H1 (cell line): ENCODE measurements at regions not wholly inside any gene's neighbourhood (a gene's known extent, or its start where the extent isn't known, plus 50 kb on each side); places are given as distances from the start of the nearest gene placed in this dataset.

ENCODE experiments used
- CTCF ChIA-PET: fragments of 300-600 bp; sonication (Branson Sonifier 250); formaldehyde crosslinking; loops from one replicate; lab custom pipeline; 2021; ENCODE audit not compliant: partially characterized antibody; lab: Charles Lee
- POLR2A ChIA-PET: fragments of 300-600 bp; sonication (Branson Sonifier 250); formaldehyde crosslinking; loops from one replicate; lab custom pipeline; 2021; ENCODE audit warnings: inconsistent platforms; ENCODE audit not compliant: partially characterized antibody; lab: Charles Lee
- DNase-seq, 2 experiments: peaks; one replicate each; pipeline versions ENCODE4 v3.0.0 to v3.0.0-alpha.2; 2010 to 2022; ENCODE audit warnings: low spot score in 2 of 2, low read depth in 1 of 2, mixed read lengths in 1 of 2
- FAIRE-seq: peaks from 2 replicates; lab custom pipeline; 2011; peaks lifted over from hg19 to GRCh38; lab: Jason Lieb, UNC
- H2AFZ ChIP-seq: 2 replicates; pipeline ENCODE4 v1.8.1; 2012; ENCODE audit warnings: low read length, inconsistent platforms
- H2AK5ac ChIP-seq: 2 replicates; pipeline ENCODE4 v1.6.1; 2013; ENCODE audit warnings: low read depth, low read length
- H2BK120ac ChIP-seq: replicated peaks from 2 replicates; pipeline ENCODE3; 2013; ENCODE audit warnings: low read depth, low read length, inconsistent platforms
- H2BK12ac ChIP-seq: 2 replicates; pipeline ENCODE4 v1.6.1; 2013; ENCODE audit warnings: low read depth, low read length
- H2BK15ac ChIP-seq: 2 replicates; pipeline ENCODE4 v1.6.1; 2013; ENCODE audit warnings: low read length
- H2BK20ac ChIP-seq: 2 replicates; pipeline ENCODE4 v1.6.1; 2013; ENCODE audit warnings: low read length
- H2BK5ac ChIP-seq: 2 replicates; pipeline ENCODE4 v1.6.1; 2013; ENCODE audit warnings: low read depth, low read length
- H3K14ac ChIP-seq: 2 replicates; pipeline ENCODE4 v1.6.1; 2013; ENCODE audit warnings: inconsistent platforms; ENCODE audit not compliant: insufficient read length
- H3K18ac ChIP-seq: 2 replicates; pipeline ENCODE4 v1.6.1; 2013; ENCODE audit warnings: low read length; ENCODE audit errors: extremely low read depth
- H3K23ac ChIP-seq: 2 replicates; pipeline ENCODE4 v1.6.1; 2013; ENCODE audit warnings: inconsistent platforms; ENCODE audit not compliant: insufficient read length
- H3K23me2 ChIP-seq: 2 replicates; pipeline ENCODE4 v1.6.1; 2013; ENCODE audit warnings: low read depth, low read length
- H3K27ac ChIP-seq: 2 replicates; pipeline ENCODE4 v1.6.1; 2011; ENCODE audit warnings: low read depth, low read length, inconsistent platforms
- H3K27me3 ChIP-seq, 4 experiments: replicated peaks in 1 of 4; 1 replicate in 1 of 4; 2 replicates in 3 of 4; pipeline versions ENCODE4 v1.6.1 to v1.8.1; 2011 to 2013; ENCODE audit warnings: low read length in 3 of 4, mild to moderate bottlenecking in 3 of 4, inconsistent platforms in 2 of 4, mixed read lengths in 2 of 4, moderate library complexity in 1 of 4; ENCODE audit not compliant: control insufficient read depth in 3 of 4, insufficient read depth in 3 of 4; ENCODE audit errors: extremely low read depth in 1 of 4
- H3K36me3 ChIP-seq, 4 experiments: 2 replicates each; pipeline versions ENCODE4 v1.6.1 to v1.8.1; 2011 to 2013; ENCODE audit warnings: mild to moderate bottlenecking in 4 of 4, low read length in 3 of 4, moderate library complexity in 2 of 4, control low read depth in 1 of 4, inconsistent platforms in 1 of 4; ENCODE audit not compliant: insufficient read depth in 4 of 4, control insufficient read depth in 2 of 4
- H3K4ac ChIP-seq: replicated peaks from 2 replicates; pipeline ENCODE3; 2013; ENCODE audit warnings: low read length, low read depth, mixed read lengths, inconsistent platforms; ENCODE audit not compliant: insufficient read length
- H3K4me1 ChIP-seq, 4 experiments: replicated peaks in 1 of 4; 1 replicate in 1 of 4; 2 replicates in 3 of 4; pipeline versions ENCODE4 v1.6.1 to v1.8.1; 2011 to 2013; ENCODE audit warnings: low read length in 3 of 4, inconsistent platforms in 2 of 4, mixed read lengths in 1 of 4; ENCODE audit not compliant: insufficient read depth in 4 of 4, control insufficient read depth in 3 of 4
- H3K4me2 ChIP-seq, 2 experiments: 2 replicates each; pipeline versions ENCODE4 v1.6.1 to v1.8.1; 2011 to 2013; ENCODE audit warnings: low read depth in 2 of 2, low read length in 2 of 2, control low read depth in 1 of 2, inconsistent platforms in 1 of 2, mild to moderate bottlenecking in 1 of 2; ENCODE audit not compliant: insufficient read depth in 1 of 2
- H3K4me3 ChIP-seq, 4 experiments: fragments of 200-600, 300-600 bp in 1 of 4; sonication (generic), shearing (Covaris generic), sonication (Bioruptor Twin) in 1 of 4; 2 replicates each; pipeline versions ENCODE4 v1.5.1 to v1.8.1; 2011 to 2016; ENCODE audit warnings: low read length in 4 of 4, low read depth in 3 of 4, control low read depth in 2 of 4, inconsistent platforms in 2 of 4, mild to moderate bottlenecking in 2 of 4, mixed read lengths in 1 of 4, moderate library complexity in 1 of 4; ENCODE audit not compliant: insufficient read depth in 2 of 4; ENCODE audit errors: extremely low read depth in 1 of 4
- H3K56ac ChIP-seq: replicated peaks from 2 replicates; pipeline ENCODE3; 2013; ENCODE audit warnings: low read depth, mild to moderate bottlenecking, mixed read lengths, low read length, inconsistent platforms; ENCODE audit not compliant: insufficient read length
- H3K79me1 ChIP-seq: 2 replicates; pipeline ENCODE4 v1.6.1; 2013; ENCODE audit warnings: low read depth, low read length, control low read depth
- H3K79me2 ChIP-seq, 2 experiments: 2 replicates each; pipeline versions ENCODE4 v1.6.1 to v1.8.1; 2012 to 2013; ENCODE audit warnings: low read length in 2 of 2, mild to moderate bottlenecking in 2 of 2, inconsistent platforms in 1 of 2; ENCODE audit not compliant: insufficient read depth in 2 of 2, control insufficient read depth in 1 of 2
- H3K9ac ChIP-seq, 4 experiments: replicated peaks in 1 of 4; 1 replicate in 1 of 4; 2 replicates in 3 of 4; pipeline versions ENCODE4 v1.6.1 to v1.8.1; 2011 to 2013; ENCODE audit warnings: low read depth in 3 of 4, low read length in 3 of 4, control low read depth in 2 of 4, mild to moderate bottlenecking in 2 of 4, moderate library complexity in 2 of 4, inconsistent platforms in 1 of 4; ENCODE audit errors: extremely low read depth in 1 of 4
- H3K9me3 ChIP-seq, 2 experiments: 2 replicates each; pipeline versions ENCODE4 v1.6.1 to v1.8.1; 2012 to 2013; ENCODE audit warnings: mild to moderate bottlenecking in 2 of 2, moderate library complexity in 2 of 2, control low read depth in 1 of 2, inconsistent platforms in 1 of 2, low read depth in 1 of 2, low read length in 1 of 2, mixed read lengths in 1 of 2; ENCODE audit not compliant: insufficient read depth in 2 of 2
- H4K20me1 ChIP-seq, 2 experiments: replicated peaks in 1 of 2; 2 replicates each; pipeline versions ENCODE3 to v1.8.1; 2011 to 2013; ENCODE audit warnings: inconsistent platforms in 2 of 2, low read length in 2 of 2, mild to moderate bottlenecking in 1 of 2; ENCODE audit not compliant: insufficient read depth in 2 of 2, control insufficient read depth in 1 of 2
- H4K5ac ChIP-seq: 2 replicates; pipeline ENCODE4 v1.6.1; 2013; ENCODE audit warnings: low read length, low read depth, mixed read lengths, inconsistent platforms; ENCODE audit not compliant: insufficient read length
- H4K8ac ChIP-seq: 2 replicates; pipeline ENCODE4 v1.8.0; 2013; ENCODE audit warnings: mild to moderate bottlenecking, moderate library complexity, low read length, inconsistent platforms; ENCODE audit not compliant: insufficient read depth; ENCODE audit errors: extremely low read depth
- H4K91ac ChIP-seq: replicated peaks from 2 replicates; pipeline ENCODE3; 2013; ENCODE audit warnings: low read length, mixed read lengths, inconsistent platforms; ENCODE audit not compliant: insufficient read length
- ATF2 ChIP-seq: IDR thresholded peaks from 2 replicates; pipeline ENCODE4 v1.6.1; 2012; ENCODE audit warnings: low read length, inconsistent platforms
- BCL11A ChIP-seq, 2 experiments: IDR thresholded peaks; one replicate each; pipeline ENCODE4 v1.6.1; 2011; ENCODE audit warnings: low read depth in 2 of 2, low read length in 2 of 2, mild to moderate bottlenecking in 2 of 2
- CHD1 ChIP-seq: IDR thresholded peaks from 2 replicates; pipeline ENCODE4 v1.6.1; 2012; ENCODE audit warnings: low read depth, low read length, improper control_type of control experiment
- EGR1 ChIP-seq: IDR thresholded peaks from 2 replicates; pipeline ENCODE4 v1.6.1; 2011; ENCODE audit warnings: low read depth, low read length, borderline replicate concordance
- EZH2 ChIP-seq: fragments of 200-600 bp; sonication (generic); IDR thresholded peaks from 2 replicates; pipeline ENCODE4 v1.7.1; 2012; ENCODE audit warnings: low read depth, mild to moderate bottlenecking, moderate library complexity, low read length, inconsistent platforms; ENCODE audit not compliant: severe bottlenecking
- GTF2F1 ChIP-seq: IDR thresholded peaks from 2 replicates; pipeline ENCODE4 v1.6.1; 2012; ENCODE audit warnings: low read depth, low read length, improper control_type of control experiment, borderline replicate concordance
- KDM4A ChIP-seq: IDR thresholded peaks from one replicate; pipeline ENCODE4 v1.7.1; 2012; ENCODE audit warnings: low read depth, mild to moderate bottlenecking, moderate library complexity, low read length, inconsistent platforms; ENCODE audit not compliant: severe bottlenecking
- PHF8 ChIP-seq: fragments of 200-600 bp; sonication (generic); conservative IDR thresholded peaks from 2 replicates; pipeline ENCODE4 v1.7.1; 2012; ENCODE audit warnings: low read depth, mild to moderate bottlenecking, inconsistent platforms, low read length, moderate library complexity
- SAP30 ChIP-seq: fragments of 300-600 bp; sonication (generic); IDR thresholded peaks from 2 replicates; pipeline ENCODE4 v1.7.1; 2012; ENCODE audit warnings: low read length, moderate library complexity, mild to moderate bottlenecking, inconsistent platforms; ENCODE audit not compliant: insufficient read depth, insufficient replicate concordance
- SIN3A ChIP-seq, 2 experiments: IDR thresholded peaks in 1 of 2; conservative IDR thresholded peaks in 1 of 2; 2 replicates each; pipeline ENCODE4 v1.6.1; 2011 to 2012; ENCODE audit warnings: low read length in 2 of 2, improper control_type of control experiment in 1 of 2, low read depth in 1 of 2, mild to moderate bottlenecking in 1 of 2
- SIRT6 ChIP-seq: IDR thresholded peaks from one replicate; pipeline ENCODE4 v1.7.1; 2012; ENCODE audit warnings: low read length, inconsistent platforms
- SP1 ChIP-seq: IDR thresholded peaks from 2 replicates; pipeline ENCODE4 v1.6.1; 2011; ENCODE audit warnings: low read depth, low read length
- WGBS, 2 experiments: shearing (Covaris generic) in 1 of 2; methylation state at CpG; one replicate each; pipeline versions ENCODE4 v1.1.6 to v1.1.7; 2013 to 2015; ENCODE audit warnings: low lambda C conversion rate in 2 of 2, mixed read lengths in 2 of 2, inconsistent platforms in 1 of 2, low coverage in 1 of 2, missing lambda C conversion rate in 1 of 2; ENCODE audit not compliant: insufficient replicate concordance in 2 of 2, insufficient coverage in 1 of 2, insufficient read length in 1 of 2; ENCODE audit errors: extremely low coverage in 1 of 2, missing lambda C conversion rate in 1 of 2; 5-methylcytosine and 5-hydroxymethylcytosine counted together

DNA sequence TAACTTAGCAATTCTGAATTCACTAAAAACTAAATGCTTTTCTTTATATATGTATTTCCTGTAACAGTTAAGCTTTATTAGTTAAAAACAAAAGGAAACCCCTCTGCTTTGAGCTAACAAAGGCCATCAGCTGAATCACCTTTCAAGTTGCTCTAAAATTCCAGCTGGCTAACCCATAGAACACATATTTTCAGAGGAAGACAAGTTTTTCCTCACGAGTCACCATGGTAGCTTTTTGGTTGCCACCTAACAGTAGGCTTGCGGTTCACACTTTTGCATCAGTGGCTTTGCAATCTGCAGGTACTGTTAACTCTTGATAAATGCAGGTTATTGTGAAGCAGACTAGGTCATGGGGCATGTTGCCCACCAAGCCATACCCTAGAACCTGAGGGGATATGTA lies 57.6 kb upstream of the IRX5 start:
- no peak overlapping the region for H3K4me2 ChIP-seq
- TF ChIP-seq SIN3A (conservative IDR thresholded peaks at IDR 0.05 in 1 of 2, IDR thresholded peaks at IDR 0.05 in 1 of 2; ENCODE audit: low read depth in 1 of 2, low read length in 2 of 2) (no peak), GTF2F1 (no peak), SAP30 (no peak), EZH2 (no peak), ATF2 (no peak), EGR1 (no peak), SIRT6 (no peak), PHF8 (no peak), BCL11A (IDR thresholded peaks at IDR 0.05; ENCODE audit: low read depth in 2 of 2, low read length in 2 of 2) (no peak), CHD1 (no peak), KDM4A (no peak), SP1 (no peak)
- H3K27me3 ChIP-seq = no peaks in the 10 kb centered on the region
- H3K79me2 ChIP-seq = no peaks in the 10 kb centered on the region
- H3K4ac ChIP-seq = no peak overlapping the region
- H3K9me3 ChIP-seq = peaks cover 0 to 3% of the 10 kb centered on the region in 2 experiments; a peak in 1 of 4 replicates
- no peak overlapping the region for H2BK120ac ChIP-seq
- H3K27ac ChIP-seq = no peak overlapping the region
- POLR2A ChIA-PET = no interaction called here
- no peak overlapping the region for H2BK5ac ChIP-seq
- H2BK20ac ChIP-seq = no peak overlapping the region
- no peaks in the 10 kb centered on the region for H4K20me1 ChIP-seq
- no peak overlapping the region for H4K91ac ChIP-seq
- H2AK5ac ChIP-seq = no peak overlapping the region
- H3K4me3 ChIP-seq = no peak overlapping the region
- no peak for FAIRE-seq
- H3K14ac ChIP-seq = no peak overlapping the region
- DNase-seq = no peak
- H4K5ac ChIP-seq = no peak overlapping the region
- H3K56ac ChIP-seq = no peak overlapping the region
- H2BK15ac ChIP-seq = no peak overlapping the region
- H2BK12ac ChIP-seq = no peak overlapping the region
- WGBS, 2 experiments = 94% methylated on average over 2 of the region's 2 CpGs; no CpG with 5 or more reads in 1 of the 2 experiments
- no peak overlapping the region for H4K8ac ChIP-seq
- no peaks in the 10 kb centered on the region; the same call in 1 of the 2 replicates for H3K23me2 ChIP-seq
- no peak overlapping the region for H2AFZ ChIP-seq
- H3K9ac ChIP-seq = no peak overlapping the region
- H3K4me1 ChIP-seq = peaks cover 4 to 7% (median 5%) of the 10 kb centered on the region in 4 experiments; a peak in 5 of 7 replicates
- CTCF ChIA-PET = interaction anchor here (0.6 to 1.0 kb wide), 3 partner anchors 15 to 222 kb away, joined by 3 to 4 read pairs (median 3); no protein-coding TSS in a partner anchor
- no peaks in the 10 kb centered on the region for H3K36me3 ChIP-seq
- no peak overlapping the region for H3K23ac ChIP-seq
- no peaks in the 10 kb centered on the region for H3K79me1 ChIP-seq
- H3K18ac ChIP-seq = no peak overlapping the region
